Tibial nerve (tissue), 4 donors: ENCODE measurements at regions not wholly inside any gene's neighbourhood (a gene's known extent, or its start where the extent isn't known, plus 50 kb on each side); places are given as distances from the start of the nearest gene placed in this dataset.

ENCODE experiments used
- DNase-seq, 2 donors: peaks; one replicate each; pipeline ENCODE4 v3.0.0-alpha.2; 2019; ENCODE audit warnings: low spot score in 2 of 2
- H3K27ac ChIP-seq, 4 donors: fragments of 200-600 bp; sonication (generic) in 3 of 4; one replicate each; pipeline ENCODE4 v1.5.1; 2017 to 2019; ENCODE audit warnings: mild to moderate bottlenecking in 1 of 4
- H3K27me3 ChIP-seq, 2 donors: fragments of 200-600 bp; sonication (generic) in 1 of 2; one replicate each; pipeline versions ENCODE4 v1.5.1 to v1.6.0; 2017 to 2019
- H3K36me3 ChIP-seq, 3 donors: fragments of 200-600 bp; sonication (generic); one replicate each; pipeline ENCODE4 v1.5.1; 2018 to 2019
- H3K4me1 ChIP-seq, 4 donors: fragments of 200-600 bp; sonication (generic) in 3 of 4; one replicate each; pipeline ENCODE4 v1.5.1; 2017 to 2019
- H3K4me3 ChIP-seq, 4 donors: fragments of 200-600 bp; sonication (generic) in 3 of 4; one replicate each; pipeline ENCODE4 v1.5.1; 2017 to 2019; ENCODE audit warnings: mild to moderate bottlenecking in 1 of 4, moderate library complexity in 1 of 4
- H3K9me3 ChIP-seq, 4 donors: fragments of 200-600 bp; sonication (generic) in 3 of 4; one replicate each; pipeline ENCODE4 v1.5.1; 2017 to 2019
- EP300 ChIP-seq, 2 donors: sonication (generic); formaldehyde crosslinking; IDR thresholded peaks; one replicate each; pipeline ENCODE4 v1.6.1; 2017; ENCODE audit warnings: antibody characterized with exemption in 2 of 2, mild to moderate bottlenecking in 1 of 2
- POLR2A ChIP-seq, 2 donors: fragments of 450-650 bp; IDR thresholded peaks; one replicate each; pipeline ENCODE4 v1.6.1; 2017; ENCODE audit warnings: antibody characterized with exemption in 2 of 2, mild to moderate bottlenecking in 2 of 2, moderate library complexity in 2 of 2
- WGBS, 2 donors: methylation state at CpG; one replicate each; pipeline ENCODE4 v1.1.5; 2018; 5-methylcytosine and 5-hydroxymethylcytosine counted together
- TF ChIP-seq, protein P1 (sequence below), 5 experiments: fragments of 200-600 bp in 3 of 5; fragments of 450-650 bp in 2 of 5; sonication (generic) in 3 of 5; IDR thresholded peaks; one replicate each; pipeline ENCODE4 v1.5.1; 2016 to 2019; ENCODE audit warnings: antibody characterized with exemption in 5 of 5, mild to moderate bottlenecking in 3 of 5, moderate library complexity in 2 of 5

DNA sequence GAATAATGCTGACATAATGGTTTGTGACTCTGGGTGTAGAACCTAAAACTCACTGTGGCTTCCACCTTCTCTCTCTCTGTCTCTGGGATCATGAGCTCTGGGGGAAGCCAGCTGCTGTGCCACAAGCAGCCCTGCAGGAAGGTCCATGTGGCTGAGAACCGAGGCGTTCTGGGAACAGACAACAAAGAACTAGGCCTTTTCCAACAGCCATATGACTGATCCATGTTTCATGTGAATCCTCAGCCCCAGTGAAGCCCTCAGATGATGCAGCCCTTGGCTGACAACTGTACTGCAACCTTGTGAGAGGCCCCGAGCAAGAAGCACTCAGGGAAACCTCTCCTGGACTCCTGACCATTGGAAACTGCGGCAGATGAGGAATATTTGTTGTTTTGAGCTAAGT lies 56.6 kb downstream of the HLA-G start:
- Histone ChIP-seq H3K4me3 (no peak overlapping the region), H3K4me1 (no peaks in the 10 kb centered on the region), H3K27me3 (no peaks in the 10 kb centered on the region), H3K9me3 (no peaks in the 10 kb centered on the region), H3K27ac (no peak overlapping the region), H3K36me3 (no peaks in the 10 kb centered on the region)
- WGBS, 2 donors: 20 to 37% methylated on average over 3 to 4 of the region's 4 CpGs
- TF ChIP-seq POLR2A (IDR thresholded peaks at IDR 0.05) (no peak), EP300 (IDR thresholded peaks at IDR 0.05) (no peak)
- TF ChIP-seq, protein P1, sequence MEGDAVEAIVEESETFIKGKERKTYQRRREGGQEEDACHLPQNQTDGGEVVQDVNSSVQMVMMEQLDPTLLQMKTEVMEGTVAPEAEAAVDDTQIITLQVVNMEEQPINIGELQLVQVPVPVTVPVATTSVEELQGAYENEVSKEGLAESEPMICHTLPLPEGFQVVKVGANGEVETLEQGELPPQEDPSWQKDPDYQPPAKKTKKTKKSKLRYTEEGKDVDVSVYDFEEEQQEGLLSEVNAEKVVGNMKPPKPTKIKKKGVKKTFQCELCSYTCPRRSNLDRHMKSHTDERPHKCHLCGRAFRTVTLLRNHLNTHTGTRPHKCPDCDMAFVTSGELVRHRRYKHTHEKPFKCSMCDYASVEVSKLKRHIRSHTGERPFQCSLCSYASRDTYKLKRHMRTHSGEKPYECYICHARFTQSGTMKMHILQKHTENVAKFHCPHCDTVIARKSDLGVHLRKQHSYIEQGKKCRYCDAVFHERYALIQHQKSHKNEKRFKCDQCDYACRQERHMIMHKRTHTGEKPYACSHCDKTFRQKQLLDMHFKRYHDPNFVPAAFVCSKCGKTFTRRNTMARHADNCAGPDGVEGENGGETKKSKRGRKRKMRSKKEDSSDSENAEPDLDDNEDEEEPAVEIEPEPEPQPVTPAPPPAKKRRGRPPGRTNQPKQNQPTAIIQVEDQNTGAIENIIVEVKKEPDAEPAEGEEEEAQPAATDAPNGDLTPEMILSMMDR (IDR thresholded peaks at IDR 0.05): no peak
- no peak for DNase-seq

DNA sequence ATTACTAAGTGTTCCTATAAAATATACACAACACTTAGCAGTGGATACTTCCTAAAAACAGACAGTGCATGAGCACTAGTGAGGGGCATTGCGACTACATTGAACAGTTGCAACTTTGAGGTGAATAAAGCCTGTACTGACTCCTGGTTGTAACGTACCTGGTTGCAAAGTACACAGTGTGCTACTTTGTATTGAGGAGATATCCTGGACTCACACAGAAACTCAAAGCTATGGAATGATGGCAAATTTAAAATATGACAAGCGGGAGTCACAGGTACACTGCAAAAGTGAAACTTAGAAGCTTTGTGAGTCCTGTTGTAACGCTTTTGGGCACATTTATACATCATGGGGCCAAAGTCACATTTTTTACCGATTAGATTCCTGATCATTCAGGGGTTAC lies 55.6 kb upstream of the HLA-A start:
- TF ChIP-seq EP300 (IDR thresholded peaks at IDR 0.05) (no peak), POLR2A (IDR thresholded peaks at IDR 0.05) (no peak)
- TF ChIP-seq, protein P1 (IDR thresholded peaks at IDR 0.05): no peak
- Histone ChIP-seq H3K27ac (peak overlapping the region in 3 of 4 donors; percentile 88 to 93 (median 92)), H3K36me3 (no peaks in the 10 kb centered on the region), H3K27me3 (no peaks in the 10 kb centered on the region), H3K4me1 (no peaks in the 10 kb centered on the region), H3K9me3 (no peaks in the 10 kb centered on the region), H3K4me3 (peak overlapping the region in 3 of 4 donors; percentile 45 to 67 (median 60))
- DNase-seq: no peak
- 60 to 65% methylated on average over 5 of the region's 5 CpGs for WGBS, 2 donors

DNA sequence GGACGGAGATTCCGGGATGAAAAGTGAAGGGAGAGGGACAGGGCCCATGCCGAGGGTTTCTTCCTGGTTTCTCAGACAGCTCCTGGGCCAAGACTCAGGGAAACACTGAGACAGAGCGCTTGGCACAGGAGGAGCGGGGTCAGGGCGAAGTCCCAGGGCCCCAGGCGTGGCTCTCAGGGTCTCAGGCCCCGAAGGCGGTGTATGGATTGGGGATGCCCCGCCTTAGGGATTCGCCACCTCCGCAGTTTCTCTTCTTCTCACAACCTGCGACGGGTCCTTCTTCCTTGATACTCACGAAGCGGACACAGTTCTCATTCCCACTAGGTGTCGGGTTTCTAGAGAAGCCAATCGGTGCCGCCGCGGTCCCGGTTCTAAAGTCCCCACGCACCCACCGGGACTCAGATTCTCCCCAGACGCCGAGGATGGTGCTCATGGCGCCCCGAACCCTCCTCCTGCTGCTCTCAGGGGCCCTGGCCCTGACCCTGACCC lies 55.0 kb upstream of the HLA-A start:
- no peak for TF ChIP-seq POLR2A (IDR thresholded peaks at IDR 0.05)
- H3K36me3 ChIP-seq: no peaks in the 10 kb centered on the region
- DNase-seq: peak in 1 of 2 donors; percentile 21
- 9 to 12% methylated on average over 4 to 18 of the region's 28 CpGs for WGBS, 2 donors
- peak overlapping the region in 3 of 4 donors; percentile 45 to 67 (median 60) for H3K4me3 ChIP-seq
- no peaks in the 10 kb centered on the region for H3K9me3 ChIP-seq
- no peaks in the 10 kb centered on the region for H3K27me3 ChIP-seq
- H3K4me1 ChIP-seq: no peaks in the 10 kb centered on the region
- peak overlapping the region in 3 of 4 donors; percentile 88 to 93 (median 92) for H3K27ac ChIP-seq

DNA sequence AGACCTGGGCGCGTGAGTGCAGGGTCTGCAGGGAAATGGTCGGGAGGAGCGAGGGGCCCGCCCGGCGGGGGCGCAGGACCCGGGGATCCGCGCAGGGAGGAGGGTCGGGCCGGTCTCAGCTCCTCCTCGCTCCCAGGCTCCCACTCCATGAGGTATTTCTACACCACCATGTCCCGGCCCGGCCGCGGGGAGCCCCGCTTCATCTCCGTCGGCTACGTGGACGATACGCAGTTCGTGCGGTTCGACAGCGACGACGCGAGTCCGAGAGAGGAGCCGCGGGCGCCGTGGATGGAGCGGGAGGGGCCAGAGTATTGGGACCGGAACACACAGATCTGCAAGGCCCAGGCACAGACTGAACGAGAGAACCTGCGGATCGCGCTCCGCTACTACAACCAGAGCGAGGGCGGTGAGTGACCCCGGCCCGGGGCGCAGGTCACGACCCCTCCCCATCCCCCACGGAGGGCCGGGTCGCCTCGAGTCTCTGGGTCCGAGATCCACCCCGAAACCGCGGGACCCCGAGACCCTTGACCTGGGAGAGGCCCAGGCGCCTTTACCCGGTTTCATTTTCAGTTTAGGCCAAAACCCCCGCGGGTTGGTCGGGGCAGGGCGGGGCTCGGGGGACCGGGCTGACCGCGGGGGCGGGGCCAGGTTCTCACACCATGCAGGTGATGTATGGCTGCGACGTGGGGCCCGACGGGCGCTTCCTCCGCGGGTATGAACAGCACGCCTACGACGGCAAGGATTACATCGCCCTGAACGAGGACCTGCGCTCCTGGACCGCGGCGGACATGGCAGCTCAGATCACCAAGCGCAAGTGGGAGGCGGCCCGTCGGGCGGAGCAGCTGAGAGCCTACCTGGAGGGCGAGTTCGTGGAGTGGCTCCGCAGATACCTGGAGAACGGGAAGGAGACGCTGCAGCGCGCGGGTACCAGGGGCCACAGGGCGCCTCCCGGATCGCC lies 54.2 kb upstream of the HLA-A start:
- peak; percentile 33 to 74 for DNase-seq
- TF ChIP-seq EP300 (IDR thresholded peaks at IDR 0.05): peak in 1 of 2 donors; percentile 47
- TF ChIP-seq, protein P1 (IDR thresholded peaks at IDR 0.05): no peak

More for the DNA sequence above, 54.2 kb upstream of the HLA-A start:
- Histone ChIP-seq H3K4me1 (no peaks in the 10 kb centered on the region), H3K4me3 (peak overlapping the region in 3 of 4 donors; percentile 45 to 67 (median 60)), H3K9me3 (no peaks in the 10 kb centered on the region), H3K36me3 (no peaks in the 10 kb centered on the region), H3K27me3 (no peaks in the 10 kb centered on the region), H3K27ac (peak overlapping the region in 3 of 4 donors; percentile 88 to 93 (median 92))
- WGBS, 2 donors: 4% methylated on average over 35 to 42 of the region's 101 CpGs
